HUDEP-2 (cell line): ENCODE measurements at regions not wholly inside any gene's neighbourhood (a gene's known extent, or its start where the extent isn't known, plus 50 kb on each side); places are given as distances from the start of the nearest gene placed in this dataset.

Source experiments
- DNase-seq, 76 experiments: peaks; one replicate each; lab custom pipeline; 2025; ENCODE audit not compliant: unreplicated experiment in 76 of 76; lab: John Stamatoyannopoulos, UW

GRCh38 chr9:90379771-90380170, 262.9 kb downstream of the DIRAS2 start:
- DNase-seq: no peak

GRCh38 chr9:90385146-90385545, 257.5 kb downstream of the DIRAS2 start:
- no peak for DNase-seq

DNA sequence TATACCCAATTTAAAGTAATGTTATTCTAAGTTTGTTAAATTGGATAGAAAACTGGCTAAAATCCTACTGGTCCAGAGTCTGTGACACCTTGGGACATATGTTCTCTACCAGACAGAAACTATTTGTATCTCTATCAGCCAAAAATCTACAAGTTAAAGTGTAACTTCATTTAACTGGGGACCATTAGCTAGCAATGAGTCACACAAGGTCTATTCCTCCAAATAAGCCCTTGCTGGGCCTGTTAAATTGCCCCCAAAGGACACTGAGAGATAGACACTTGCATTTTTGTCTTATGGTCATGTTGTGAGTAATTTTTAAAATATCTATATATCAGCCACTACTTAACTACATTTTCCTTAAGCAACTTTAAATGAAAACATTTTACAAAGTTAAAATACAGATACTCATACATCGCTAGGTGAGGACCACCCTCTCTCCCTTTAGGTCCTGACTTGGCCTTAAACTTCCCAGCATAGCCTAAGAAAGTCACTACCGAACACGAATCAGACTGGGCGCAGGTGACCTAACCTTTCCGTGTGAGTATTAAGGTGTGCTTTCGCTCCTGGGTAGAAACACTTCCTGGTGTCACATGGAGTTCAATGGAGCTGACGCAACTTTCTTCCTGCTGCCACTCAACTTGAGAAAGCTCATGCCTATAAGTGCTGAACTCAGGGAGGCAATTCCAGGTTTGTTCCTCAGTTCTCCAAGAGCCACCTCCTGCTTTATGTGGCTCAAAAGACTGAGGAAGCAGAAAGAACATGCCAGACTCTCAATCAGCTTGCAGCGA, 249.1 kb downstream of the DIRAS2 start:
- no peak for DNase-seq

DNA sequence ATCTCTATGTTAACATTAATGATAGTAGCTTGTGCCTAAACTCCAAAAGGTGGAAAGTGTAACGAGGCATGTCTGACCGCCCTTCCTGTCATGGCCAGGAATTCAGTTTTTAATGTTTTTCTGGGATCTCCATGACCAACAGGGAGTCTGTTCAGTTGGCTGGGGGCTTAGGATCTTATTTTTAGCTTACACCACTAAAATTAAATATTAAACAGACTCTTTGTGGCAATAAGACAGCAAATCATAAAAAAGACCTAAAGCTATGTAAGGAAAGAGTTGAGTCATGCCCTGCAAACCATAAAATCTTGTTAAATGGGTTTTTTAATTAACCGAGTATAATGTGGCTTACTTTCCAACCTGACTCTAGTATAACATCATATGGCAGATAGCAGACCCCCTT, 247.8 kb downstream of the DIRAS2 start:
- DNase-seq: no peak

DNA sequence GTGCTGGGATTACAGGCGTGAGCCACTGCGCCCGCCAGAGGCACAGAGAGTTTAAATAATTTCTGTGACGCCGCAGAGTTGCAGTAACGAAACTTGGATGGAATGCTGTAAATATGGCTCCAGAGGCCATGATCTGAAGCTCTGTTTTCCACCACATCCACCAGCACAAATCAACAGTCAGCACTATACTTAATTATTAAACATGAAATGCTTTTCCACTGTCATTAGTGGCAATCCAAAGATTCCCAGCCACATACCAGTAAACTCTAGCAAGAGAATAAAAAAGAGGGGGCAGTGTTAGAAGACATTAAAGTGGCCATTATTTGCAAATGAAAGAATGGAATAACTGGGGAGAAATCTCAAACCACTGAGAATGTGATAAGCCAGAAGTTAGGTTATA, 242.5 kb downstream of the DIRAS2 start:
- DNase-seq: no peak

- no peak for DNase-seq
Measured at GRCh38 chr9:90408659-90409058, 234.0 kb downstream of the DIRAS2 start.

DNA sequence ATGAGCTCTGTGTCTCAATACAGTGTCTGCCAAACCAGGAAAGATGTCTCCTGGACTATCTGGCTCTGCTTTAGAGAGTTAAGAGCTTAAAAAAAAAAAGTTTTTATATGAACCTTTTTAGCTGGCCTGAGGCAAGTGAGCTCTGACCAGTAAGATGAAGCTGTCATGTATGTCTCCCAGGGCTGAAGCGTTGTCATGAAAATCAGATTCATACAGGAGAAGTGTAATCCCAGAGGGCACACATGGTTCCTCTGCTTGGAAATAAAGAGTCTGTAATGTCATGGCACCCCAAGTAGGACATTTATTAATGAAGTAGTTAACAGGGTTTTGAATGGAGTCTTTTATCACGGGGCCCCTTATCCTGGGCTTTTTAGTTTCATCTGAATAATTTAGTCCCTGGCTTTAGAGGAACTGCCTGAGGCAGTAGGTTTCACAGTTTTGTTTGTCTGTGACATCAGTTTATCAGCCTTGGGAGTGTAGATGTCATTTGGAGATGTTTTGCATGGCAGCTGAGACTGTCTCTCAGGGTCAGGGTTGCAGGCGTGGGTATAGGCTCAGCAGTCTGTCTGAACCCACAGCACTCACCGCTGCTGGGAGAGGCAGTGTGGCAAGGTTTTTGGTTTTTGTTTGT, 223.3 kb downstream of the DIRAS2 start:
- no peak for DNase-seq

GRCh38 chr9:90420211-90420610, 222.4 kb downstream of the DIRAS2 start:
- DNase-seq: no peak

DNA sequence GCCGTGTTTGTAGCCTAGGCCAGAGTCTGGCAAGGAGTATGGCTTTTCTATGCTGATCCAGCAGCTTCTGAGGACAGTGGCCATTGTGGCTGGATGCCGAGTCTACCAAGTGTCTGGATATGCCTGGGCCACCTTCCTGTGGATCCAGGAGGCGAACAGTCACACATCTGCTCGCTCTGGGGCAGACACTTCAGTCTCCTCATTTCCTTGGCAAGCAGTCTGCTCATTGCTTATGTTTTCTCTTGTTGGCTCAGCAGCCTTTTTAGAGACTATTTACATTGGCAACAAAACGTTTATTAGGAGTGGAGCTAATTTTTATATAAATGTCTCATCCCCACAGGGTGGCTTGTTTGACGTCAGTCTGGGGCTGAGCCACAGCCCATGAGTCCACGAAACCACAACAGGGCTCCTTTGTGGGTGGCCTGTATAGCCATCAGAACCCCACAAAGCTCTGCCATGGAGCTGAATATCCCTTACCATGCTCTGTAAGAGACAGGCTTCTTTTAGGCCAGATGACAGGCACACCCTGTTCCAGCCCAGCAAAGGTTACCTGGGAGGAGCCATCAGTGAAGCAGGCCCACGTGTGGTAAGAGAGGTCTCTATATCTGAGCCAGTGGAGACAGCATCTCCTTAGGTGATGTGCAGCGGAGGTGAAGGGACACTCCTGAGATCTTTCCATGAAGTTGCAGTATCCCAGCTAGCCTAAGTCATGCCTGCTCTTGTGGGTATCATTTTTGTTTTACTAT, 221.7 kb downstream of the DIRAS2 start:
- DNase-seq: no peak

GRCh38 chr9:90421786-90422185, 220.8 kb downstream of the DIRAS2 start:
- no peak for DNase-seq

- no peak for DNase-seq
Measured at GRCh38 chr9:90423661-90424193, 218.9 kb downstream of the DIRAS2 start.

DNA sequence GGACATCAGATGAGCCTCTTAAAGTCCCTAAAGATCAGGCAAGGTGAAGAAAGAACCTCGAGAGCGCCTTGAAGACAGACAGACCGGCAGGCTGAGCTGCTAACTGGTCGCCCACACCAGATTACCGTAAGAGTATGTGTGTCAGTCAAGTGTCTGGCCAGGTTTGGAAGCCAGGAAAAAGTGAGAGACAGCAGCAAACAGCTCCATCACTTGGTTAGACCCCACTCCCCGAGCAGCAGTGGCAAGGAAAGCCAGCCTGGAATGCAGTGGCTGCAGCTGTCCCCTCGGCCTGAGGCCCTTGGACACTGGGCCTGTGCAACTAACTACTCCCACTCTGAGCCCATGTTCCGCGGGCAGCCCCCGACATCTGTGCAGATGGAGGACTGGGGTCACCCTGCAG, 214.1 kb downstream of the DIRAS2 start:
- no peak for DNase-seq

- DNase-seq: no peak
Measured at GRCh38 chr9:90432951-90433350, 209.7 kb downstream of the DIRAS2 start.

DNA sequence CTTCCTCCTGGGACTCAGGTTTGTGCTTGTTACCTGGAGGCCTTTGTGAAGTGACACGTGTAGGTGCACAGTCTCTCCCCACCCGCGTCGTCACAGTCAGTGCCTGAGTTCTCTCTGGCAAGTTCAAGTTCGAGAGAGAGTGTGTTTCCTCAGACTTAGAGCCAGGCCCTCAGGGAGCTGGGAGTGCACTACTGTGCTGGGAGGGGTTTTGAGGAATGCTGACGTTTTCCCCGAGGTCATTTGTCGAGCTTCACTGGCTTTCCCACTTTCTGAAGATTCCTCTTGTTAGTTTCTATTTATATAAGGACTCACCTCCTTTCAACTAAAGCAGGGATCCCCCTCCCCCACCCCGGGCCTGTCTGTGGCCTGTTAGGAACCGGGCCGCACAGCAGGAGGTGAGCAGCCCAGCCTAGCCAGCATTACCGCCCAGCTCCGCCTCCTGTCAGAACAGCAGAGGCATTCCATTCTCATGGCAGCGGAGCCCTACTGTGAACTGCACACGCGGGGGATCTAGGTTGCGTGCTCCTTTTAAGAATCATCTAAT, 209.2 kb downstream of the DIRAS2 start:
- DNase-seq: no peak

GRCh38 chr9:90441814-90442213, 200.8 kb downstream of the DIRAS2 start:
- no peak for DNase-seq

GRCh38 chr9:90442723-90443122, 199.9 kb downstream of the DIRAS2 start:
- DNase-seq: no peak

DNA sequence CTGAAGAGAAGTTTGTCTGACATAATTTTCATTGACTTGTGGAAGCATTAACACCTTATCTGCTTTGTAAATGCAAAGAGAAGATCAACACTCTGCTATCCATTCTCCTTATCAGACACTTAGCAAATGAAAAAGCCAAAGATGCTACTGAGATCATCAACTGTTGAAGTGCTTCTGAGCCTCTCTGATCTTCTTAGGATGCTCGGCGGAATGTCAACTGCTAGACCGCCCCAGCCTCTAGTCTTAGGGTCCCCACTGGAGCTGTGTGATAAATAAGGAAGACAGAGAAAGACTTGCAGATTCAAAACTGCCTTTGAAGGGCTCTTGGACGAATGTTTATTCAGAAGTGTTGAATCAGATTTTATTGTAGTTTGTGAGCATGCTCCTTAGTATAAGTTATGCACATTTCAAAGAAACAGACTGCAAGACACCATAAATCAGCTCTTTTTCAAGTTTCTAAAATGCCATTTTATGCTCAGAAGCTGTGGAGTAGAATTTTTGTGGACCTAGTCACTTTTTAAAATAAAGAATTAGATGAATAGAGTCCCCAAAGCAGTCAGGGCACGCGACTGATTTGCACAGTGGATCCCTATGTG, 197.9 kb downstream of the DIRAS2 start:
- DNase-seq: no peak

DNA sequence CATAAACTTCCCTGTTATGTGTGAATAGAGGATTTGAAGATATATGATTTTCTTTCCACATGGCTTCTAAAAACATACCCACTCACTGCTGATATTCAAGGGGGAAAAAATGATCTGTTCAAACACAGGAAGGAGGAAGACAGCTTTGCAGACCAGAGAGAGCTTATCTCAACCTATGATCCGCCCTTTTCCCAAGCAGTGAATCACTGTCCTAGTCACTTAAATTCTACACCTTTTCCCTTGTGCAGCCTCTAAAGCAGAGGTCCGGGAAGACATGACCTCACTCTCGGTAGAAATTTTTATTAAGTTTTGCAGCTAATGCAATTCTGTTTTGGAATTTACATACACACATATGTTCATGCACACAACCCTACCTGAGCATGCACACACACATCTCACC, 197.2 kb downstream of the DIRAS2 start:
- no peak for DNase-seq

DNA sequence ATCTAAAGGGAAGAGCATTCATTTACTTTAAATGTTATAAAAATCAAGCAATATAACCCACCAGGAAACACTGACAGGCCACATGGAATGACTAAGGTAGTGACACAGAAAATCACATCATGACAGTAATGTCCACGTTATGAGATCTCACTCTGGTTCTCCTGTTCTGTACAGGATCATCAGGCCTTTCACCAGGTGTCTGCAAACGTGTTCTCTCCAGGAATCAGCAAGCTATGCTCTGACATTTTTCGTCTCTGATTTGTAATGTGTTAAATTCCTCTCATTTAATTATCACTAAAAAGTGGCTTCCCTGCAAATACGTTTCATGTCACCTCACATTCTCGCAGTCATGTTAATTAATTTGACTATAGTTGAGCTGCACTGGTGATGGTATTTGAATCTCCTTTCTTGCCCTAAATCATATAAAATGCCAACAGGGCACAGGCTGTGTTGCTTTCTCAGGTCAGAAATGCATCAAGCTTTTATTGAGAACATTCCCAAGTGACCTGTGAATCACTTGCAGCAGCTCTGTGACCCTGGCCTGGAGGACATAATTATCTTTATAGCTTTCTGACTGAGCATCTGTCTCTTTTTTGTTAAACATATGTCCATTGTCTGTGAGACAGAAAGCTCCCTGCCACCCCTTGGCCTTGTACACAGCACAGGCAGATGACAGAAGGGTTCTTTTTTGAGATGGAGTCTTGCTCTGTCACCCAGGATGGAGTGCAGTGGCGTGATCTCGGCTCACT, 196.2 kb downstream of the DIRAS2 start:
- no peak for DNase-seq

DNA sequence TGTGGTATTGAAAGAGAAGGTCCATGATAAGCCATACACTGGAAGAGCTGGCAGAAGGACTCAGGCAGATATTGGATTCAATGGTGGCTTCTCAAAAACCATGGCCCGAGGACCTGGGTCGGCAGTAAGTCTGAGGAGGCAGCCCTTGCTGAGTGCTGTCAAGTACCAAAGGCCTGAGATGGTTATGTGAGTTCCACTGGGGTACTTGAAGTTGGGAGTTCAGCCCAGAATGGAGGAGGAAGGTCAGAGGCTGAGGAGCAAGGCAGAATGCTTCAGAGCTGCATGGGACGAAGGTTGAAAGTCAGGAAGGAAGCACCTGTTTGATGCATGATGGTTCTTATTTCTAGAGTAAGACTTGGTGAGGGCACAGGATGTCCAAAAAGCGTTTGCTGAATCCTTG, 194.9 kb downstream of the DIRAS2 start:
- no peak for DNase-seq
